SW 1271 (cell line): ENCODE measurements at regions not wholly inside any gene's neighbourhood (a gene's known extent, or its start where the extent isn't known, plus 50 kb on each side); places are given as distances from the start of the nearest gene placed in this dataset.
"Not testable (repeated sequence)": the region's sequence is repeated elsewhere in the genome, so short reads cannot be mapped to it uniquely, and the experiment has no call there.

ENCODE experiments used
- DNase-seq, 2 experiments: peaks; one replicate each; lab custom pipeline; 2025; lab: John Stamatoyannopoulos, UW

DNA sequence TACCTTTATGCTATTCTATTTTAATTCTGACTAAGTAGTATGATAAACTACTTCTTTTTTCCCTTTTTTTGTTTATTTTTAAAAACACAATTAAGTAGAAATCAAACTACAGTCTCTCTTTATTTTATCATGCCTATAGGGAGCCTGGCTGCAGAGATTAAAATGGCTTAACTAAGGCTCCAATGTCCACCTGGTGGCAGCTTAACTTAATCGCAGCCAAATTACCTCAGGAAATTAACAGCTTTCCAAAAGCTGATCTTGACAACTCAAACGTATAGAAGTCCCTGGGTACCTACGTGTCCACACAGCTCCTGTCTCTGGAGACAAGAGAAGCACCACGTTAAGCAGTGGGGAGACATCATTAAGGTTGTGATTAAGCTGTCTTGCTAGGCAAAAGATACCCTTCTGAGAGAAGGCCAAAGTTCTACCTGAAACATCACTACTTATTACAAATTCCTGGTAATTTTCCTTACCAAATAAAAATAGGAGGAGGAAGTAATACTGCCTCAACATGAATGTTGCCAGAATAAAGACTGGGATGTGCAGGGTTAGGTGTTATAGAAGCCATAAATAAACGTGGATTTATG, 63.2 kb upstream of the SNX19 start:
- peak in 1 of 2 experiments; percentile 28 for DNase-seq

DNA sequence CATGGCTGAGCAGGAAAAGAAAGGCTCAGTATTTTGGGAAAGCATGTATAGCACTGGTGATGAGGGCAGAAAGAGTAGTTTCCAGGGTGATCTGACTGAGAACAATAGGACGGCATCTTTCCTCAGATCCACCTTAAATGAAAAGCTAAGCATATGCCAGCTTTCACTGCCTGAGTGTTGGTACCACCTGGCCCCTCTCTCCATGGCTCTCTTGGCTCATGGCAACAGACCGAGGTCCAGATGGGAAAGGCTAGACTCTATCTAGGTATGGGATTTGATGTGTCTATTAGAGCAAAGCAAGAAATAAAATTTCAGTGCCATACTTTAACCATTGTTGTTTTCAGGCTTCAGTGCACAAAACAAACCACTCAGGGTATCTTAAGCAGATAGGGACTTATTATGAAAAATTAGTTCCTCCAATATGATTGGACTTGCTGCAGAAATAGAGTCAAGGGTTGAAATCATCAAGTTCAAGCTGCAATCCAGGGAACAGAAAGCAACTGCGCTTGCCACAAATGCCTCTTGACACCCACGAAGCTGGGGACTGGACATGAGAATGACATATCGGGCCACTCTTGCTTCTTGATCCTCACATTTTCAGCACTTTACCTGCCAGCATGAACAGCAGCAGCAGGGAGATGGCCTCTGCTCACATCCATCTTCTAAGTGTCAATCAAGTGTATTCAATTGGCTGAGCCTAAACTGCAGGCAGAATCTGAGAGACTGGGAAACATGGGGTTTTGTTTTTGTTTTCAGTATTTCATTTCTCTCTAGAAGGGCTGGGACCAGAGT, 64.0 kb upstream of the SNX19 start:
- DNase-seq, result no peak

DNA sequence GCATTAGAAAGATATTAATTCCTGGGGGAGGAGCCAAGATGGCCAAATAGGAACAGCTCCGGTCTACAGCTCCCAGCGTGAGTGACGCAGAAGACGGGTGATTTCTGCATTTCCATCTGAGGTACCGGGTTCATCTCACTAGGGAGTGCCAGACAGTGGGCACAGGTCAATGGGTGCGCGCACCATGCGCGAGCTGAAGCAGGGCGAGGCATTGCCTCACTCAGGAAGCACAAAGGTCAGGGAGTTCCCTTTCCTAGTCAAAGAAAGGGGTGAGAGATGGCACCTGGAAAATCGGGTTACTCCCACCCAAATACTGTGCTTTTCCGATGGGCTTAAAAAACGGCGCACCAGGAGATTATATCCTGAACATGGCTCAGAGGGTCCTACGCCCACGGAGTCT, 68.0 kb upstream of the SNX19 start:
- DNase-seq, result not testable (repeated sequence)

DNA sequence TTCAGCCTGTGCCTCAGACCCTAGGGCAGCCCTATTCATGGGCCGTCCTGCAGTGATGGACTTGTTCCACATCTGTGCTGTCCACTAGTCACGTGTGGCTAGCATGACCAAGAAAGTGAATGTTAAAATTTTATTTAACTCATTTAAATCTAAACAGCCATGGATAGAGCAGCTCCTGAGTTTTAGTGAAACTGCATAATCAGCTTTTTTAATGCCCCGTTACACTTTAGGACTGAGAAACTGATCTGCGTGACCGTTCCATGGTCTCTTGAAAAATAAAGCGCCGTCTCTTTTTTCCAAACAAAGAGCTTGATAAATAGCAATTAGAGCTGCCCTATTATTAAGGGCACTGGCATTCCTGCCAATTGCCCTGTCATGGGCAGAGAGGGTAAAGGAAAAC, 76.5 kb upstream of the SNX19 start:
- no peak for DNase-seq

DNA sequence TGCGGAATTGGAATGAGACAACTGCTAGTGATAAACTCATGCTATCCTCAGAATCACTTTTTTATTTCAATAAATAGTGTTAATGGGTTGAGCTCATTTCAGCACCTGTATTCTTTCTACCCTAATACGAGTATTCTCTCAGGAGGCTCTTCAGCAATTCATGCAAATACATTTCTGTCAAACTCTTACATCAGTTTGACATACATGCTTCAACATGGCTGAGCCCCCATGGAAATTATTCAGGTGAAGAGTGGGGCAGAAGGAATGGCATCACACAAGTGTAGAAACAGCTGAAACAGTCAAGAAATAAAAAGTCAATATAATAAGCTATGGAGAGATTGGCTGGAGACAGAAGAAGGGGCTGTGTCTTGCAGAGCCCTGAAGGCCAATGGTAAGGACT, 77.8 kb upstream of the SNX19 start:
- no peak for DNase-seq

DNA sequence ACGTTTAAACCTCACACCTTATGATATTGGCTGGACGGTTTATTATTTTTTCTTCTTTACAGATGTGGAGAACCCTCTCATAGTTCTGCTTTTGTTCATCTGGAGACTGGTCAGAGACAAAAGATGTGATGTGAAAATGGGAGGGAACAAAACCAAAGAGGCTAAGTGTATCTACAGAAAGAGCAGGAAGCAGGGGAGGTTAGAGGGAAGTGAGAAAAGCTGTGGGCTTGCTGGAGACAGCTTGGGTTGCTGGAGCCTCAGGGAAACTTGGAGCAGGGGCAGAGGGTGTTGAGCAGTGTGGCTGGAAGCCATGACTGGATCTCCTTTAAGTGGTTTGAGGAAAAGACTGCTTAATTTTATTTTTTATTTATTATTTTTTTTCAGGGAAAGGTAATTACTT, 79.0 kb upstream of the SNX19 start:
- DNase-seq, result no peak

DNA sequence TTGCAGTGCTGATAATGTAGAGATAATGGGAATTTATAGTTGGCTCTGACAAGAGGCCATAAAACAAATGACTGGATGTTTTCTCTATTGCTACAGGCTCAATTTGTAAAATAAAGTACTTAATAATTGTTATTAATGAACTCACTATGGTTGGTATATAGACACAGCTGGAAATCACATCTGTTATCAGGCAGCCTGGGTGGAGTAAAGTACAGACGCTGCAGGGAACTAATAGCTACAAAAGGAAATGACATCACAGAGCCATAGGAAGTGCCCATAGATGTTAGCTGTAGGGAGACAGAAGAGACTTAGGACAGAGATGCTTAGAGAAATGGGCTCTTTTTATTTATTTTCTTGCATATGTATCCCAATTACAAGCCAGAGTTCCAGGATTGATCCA, 81.0 kb upstream of the SNX19 start:
- DNase-seq, result no peak

DNA sequence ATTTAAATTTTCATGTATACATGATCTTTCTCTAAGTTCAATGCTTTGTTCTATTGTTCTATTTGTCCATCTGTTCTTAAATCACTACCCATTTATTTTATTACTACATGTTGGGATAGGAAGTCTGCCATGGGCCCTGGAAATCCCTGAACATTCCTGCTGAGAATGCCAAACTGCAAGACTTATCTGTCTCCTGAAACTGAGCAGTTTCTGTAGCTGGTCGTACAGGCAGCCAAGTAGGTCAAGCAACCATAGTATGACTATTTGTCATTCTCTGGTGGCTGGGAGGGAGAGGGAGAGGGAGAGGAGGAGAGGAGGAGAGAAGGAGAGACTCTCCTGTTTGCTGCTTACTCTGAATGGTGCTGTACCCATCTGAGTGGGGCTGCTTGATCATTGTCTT, 82.8 kb upstream of the SNX19 start:
- DNase-seq, result no peak

DNA sequence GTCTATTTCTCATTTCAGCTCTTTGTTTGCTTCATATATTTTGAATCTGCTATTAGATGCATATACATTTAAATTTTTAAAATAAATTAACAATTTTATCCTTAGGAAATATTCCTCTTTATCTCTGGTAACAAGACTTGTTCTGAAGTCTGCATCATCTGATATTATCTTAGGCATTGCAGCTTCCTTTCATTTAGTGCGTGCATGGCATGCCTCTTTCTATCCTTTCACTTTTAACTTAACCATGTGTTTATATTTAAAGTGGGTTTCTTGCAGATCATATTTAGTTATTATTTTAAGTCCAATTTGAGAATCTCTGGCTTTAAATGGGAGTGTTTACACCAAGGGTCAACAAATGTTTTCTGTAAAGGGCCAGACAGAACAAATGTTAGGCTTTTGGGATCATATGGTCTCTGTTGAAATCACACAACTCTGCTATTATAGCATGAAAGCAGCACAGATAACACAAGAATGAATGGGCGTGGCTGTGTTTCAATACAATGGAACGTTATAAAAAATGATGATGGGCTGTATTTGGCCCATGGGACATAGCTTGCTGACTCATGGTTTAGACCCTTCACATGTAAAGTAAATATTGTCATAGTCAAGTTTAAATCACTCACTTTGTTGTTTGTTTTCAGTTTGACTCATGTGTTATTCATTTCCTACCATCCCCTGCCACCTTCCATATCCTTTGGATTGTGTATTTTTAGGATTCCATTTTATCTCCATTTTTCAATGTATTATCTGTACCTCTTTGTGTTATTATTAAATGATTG, 83.9 kb upstream of the SNX19 start:
- peak; percentile 53 to 89 for DNase-seq

DNA sequence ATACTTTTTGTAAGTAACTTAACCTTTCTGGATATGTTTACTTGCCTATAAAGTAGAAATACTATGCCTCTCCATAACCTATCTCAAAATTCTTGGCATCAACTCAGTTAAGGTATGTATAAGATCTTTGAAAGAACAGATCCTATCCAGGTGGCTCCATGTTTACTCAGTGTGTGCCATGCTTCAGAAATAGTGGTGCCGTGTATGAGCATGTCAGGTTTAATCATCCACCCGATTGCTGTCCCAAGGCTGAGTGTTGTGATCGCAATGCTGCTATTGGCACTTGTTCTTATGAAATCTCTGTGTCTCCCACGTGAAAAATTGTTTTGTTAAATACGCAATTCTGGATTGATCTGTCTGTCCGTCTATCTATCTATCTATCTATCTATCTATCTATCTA, 85.9 kb upstream of the SNX19 start:
- DNase-seq, result no peak

DNA sequence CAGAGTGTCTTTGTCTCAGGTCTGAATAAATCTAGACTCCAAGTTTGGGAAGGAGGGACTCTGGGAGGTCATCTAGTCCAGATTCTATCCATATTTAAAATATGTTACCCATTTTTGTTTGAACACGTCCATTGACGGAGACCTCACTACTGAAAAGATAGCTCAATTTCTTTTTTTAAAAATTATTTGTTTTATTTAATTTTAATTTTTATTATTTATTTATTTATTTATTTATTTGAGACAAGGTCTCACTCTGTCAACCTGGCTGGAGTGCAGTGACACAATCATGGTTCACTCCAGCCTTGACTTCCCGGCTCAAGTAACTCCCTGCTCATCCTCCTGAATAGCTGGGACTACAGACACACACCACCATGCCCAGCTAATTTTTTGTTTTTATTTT, 89.5 kb upstream of the SNX19 start:
- no peak for DNase-seq

DNA sequence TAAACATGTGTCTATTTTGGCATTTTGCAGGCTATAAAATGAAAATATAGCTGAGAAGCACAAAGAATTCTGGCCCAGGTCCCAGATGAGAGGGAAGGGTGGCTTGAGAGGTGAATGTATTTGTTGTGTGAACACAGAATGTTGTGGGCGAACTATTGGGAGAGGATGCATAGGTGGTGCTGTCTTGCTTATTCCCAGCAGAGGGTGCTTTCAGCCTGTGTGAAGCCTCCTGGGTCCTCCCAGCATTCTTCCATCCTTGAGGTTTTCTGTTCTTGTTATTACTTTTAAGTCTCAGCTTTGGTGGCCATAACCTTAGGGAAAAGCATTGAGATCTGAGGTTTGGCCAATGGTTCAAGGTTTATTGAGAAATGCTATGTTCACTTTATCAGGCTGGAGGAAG, 108.7 kb upstream of the SNX19 start:
- DNase-seq, result peak in 1 of 2 experiments; percentile 30

DNA sequence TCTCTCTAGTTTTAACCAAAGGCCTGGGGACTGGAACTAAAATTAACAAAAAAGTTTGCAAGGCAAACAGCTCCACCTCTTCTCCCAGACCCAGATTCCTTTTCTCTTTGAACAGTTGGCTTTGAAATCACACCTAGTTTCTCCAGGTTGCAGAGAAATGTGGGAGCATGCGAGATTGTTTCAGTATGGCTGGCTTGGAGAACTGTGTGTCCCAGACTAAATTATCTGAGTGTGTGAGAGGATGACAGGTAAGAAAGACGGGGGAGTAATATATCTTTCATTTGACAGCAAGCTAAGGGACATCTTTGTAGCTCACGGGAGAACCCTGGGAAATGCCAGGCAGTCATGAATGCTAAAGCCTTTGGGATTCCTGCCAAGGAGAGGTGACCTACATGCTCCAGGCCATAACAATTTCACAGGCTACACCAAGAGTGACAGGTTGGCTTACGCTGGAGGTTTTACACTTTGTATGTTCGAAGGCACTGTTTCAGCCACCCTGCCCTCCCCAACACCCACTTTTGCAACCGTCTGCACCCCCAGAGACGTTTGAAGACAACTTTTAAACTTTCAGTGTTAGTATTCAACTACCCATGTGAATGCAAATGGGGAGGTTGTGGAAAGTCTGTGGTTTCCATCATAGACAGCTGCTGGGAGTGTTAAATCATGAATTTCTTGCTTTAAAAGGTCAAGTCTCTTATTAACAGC, 109.3 kb upstream of the SNX19 start:
- no peak for DNase-seq

DNA sequence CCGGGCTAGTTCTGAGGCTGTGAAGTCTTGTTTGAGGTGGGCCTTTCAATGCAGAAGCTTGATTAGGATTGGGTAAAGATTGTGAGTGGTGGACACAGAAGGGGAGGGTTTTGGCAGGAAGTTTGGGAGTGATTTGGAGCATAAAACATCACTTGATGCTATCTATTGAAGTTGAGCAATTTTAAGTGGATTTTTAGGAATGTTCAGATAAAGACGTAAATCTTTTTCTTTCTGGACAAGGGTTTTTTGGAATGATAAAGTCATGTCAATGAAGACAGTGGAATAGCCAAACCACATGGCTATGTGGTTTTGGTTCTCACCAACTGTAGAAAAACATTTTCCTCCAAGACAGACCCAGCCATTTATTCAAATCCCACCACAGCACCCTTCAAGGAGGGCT, 111.2 kb upstream of the SNX19 start:
- DNase-seq, result no peak

DNA sequence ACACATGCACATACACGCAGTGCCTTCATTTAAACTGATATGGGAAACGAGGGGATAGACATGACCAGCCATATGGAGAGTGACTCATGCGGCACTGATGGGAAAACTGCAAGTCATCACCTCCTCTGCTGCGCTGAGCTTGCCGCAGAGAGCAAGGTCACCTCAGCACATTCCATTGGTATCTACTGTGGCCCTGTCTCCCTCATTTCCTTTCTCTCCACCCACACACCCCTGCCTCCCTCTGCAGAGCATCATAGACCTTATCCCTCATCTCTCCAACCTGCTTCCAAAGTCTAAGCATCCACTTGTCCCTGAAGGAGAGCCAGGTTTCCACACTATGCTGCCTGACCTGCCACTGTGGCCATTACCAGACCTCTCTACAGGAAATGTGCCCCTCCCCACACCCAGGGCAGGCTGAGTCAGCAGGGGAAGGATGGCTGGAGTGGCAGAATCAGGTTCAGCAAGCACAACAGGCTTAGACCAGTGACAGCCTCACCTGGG, 116.9 kb upstream of the SNX19 start:
- peak; percentile 59 to 80 for DNase-seq

DNA sequence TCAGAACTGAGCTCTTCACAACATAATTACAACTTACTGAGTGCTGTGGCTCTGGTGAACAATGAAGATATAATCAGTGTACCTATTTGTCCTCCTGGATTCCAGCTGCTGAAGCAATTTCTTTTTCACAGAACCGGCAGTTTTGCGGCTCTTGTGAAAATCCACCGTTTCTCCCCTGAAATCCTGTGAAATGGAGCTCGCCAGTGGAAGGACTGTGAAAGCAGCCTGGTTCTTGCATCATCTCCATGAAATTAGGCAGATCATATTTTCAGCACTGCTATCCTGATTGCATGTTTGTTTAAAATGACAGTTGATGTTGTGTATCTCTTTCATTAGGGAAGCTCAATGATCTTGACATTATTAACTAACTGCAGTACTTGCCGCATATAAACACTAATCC, 120.2 kb upstream of the SNX19 start:
- DNase-seq, result no peak

DNA sequence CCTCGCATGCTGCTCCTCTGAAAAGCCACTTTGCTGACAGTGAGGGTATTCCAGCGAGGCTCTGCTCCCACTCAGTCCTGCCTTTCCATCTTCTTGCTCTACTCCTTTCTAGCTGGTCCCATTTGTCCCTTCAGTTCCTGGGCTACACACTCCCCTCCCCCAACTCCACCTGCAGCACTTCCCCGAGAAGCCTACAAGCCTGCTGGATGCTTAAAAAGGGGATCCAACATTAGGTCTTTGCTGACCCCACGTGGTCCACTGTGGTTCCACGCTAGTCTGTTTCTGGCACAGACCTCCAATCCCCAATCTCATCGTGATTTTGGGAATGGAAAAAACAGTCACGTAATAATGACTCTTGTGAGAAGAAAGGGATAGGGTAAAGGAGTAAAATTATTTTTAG, 121.6 kb upstream of the SNX19 start:
- DNase-seq, result no peak

DNA sequence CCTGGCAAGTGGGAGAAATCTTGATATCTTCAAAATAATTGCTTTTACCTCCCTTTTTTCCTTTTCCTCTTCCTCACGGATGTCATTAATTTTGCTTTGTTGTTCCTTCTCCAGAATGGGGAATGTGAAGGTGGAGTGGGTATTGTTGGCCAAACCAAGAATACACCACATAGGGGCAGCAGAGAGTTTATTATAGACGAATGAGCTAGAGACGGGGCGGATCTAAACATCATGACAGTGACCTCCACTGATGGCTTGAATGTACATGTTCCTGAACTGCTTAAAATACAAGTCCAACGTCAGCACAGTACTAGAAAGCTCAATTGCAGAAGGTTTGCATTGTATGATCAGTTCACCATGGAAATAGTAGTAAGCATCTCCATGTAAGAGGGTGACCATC, 122.3 kb upstream of the SNX19 start:
- DNase-seq, result peak in 1 of 2 experiments; percentile 46

DNA sequence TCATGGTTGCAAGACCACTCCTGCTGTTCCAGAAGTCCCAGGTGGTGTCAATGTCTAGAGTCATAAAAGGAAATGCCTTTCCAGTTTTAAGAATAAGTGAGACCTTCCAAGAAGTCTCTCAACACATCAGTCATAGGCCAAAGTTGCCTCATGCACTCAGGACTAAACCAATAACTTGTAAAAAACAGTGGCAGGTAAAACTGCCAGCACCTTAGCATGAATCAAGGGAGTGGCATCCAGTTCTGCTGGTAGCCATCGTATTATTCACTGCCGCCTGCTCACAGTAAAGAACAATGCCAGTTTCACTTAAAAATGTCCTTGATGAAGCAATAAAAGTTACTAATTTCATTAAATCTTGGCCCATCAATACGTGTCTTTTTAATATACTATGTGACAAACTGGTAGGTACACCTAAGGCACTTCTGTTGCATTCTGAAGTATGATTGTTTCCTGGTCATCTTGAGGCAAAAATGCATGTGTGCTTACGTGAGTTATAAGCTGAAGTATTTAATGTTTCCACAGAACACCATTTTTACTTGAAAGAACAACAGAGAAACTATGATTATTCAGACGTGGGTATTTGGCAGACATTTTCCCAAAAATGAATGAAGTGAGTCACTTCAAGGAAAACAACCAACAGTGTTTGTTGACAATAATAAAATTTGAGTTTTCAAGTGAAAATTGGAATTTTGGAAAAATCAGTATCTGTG, 125.2 kb upstream of the SNX19 start:
- DNase-seq, result no peak

DNA sequence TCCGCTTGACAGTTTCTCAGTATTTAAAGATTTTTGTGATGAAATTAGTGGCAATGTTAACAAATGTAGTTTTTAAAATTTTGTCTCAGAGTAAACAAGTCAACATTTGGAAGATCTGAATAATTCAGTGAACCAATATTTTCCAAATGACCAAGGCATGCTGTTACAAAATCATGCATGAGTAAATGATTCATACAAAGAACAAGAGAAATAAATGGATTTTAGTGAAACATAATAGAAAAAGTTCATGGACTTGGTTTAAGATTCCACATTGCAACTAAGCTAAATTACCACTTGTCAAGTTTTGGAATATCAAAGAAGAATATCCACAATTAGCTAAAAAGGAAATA, 125.7 kb upstream of the SNX19 start:
- no peak for DNase-seq

DNA sequence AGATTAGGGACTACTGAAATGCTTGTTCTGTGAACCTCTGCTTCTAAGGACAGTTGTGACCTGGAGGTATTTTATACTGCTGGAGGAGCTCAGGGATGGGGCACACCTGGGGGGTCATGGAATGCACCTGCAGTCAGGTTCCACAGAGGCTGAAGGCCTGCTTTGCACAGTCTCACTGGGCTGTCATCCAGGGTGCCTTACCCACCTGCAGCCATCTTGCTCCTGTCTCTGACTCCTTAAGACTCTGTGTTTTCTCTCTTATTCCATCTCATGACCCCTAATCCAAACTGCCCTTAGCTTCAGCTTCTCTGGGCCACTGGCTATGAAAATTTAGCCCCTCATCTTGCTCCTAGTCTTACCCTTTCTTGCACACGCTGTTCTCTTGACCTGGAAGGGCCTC, 127.0 kb upstream of the SNX19 start:
- no peak for DNase-seq

DNA sequence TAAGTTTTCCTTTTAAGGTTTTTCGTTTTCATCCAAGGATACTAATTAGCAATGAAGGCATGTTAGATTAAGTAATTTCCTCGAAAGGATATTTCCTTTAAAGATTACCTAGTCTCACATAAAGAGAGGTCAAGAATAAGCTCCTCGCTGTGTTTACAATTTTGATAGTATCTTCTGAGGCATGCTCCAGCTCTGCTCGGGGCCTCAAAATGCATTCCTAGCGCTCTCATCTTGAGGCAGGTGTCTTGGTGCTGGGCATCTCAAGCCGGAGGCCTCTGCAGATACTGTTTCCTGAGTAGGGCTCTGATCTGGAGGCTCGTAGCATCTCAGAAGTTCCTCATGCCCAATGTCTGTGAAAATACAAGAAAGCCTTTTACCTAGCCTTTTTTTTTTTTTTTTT, 128.6 kb upstream of the SNX19 start:
- DNase-seq, result no peak
